CD4-positive, alpha-beta T cell (primary cell): ENCODE measurements at regions not wholly inside any gene's neighbourhood (a gene's known extent, or its start where the extent isn't known, plus 50 kb on each side); places are given as distances from the start of the nearest gene placed in this dataset.

Experiments
- ATAC-seq: fragments of 200-7000 bp; cut with Tn5 transposase; one replicate; pipeline ENCODE4 v1.10.0; 2022; ENCODE audit warnings: mild to moderate bottlenecking; ENCODE audit not compliant: poor library complexity
- CTCF ChIA-PET: fragments of 350-600 bp; sonication (Branson Sonifier 250); formaldehyde crosslinking; loops from one replicate; lab custom pipeline; 2021; ENCODE audit warnings: antibody characterized with exemption, inconsistent platforms; lab: Charles Lee
- POLR2A ChIA-PET: fragments of 350-600 bp; sonication (Branson Sonifier 250); formaldehyde crosslinking; loops from one replicate; lab custom pipeline; 2021; ENCODE audit warnings: antibody characterized with exemption, inconsistent platforms; lab: Charles Lee
- DNase-seq, 14 experiments: peaks; one replicate each; pipeline ENCODE4 v3.0.0-alpha.2; 2013 to 2020; ENCODE audit warnings: mixed read lengths in 2 of 14
- H3K27ac ChIP-seq, 2 donors: one replicate each; pipeline versions ENCODE4 v1.5.1 to v1.7.0; 2013; ENCODE audit warnings: low read length in 2 of 2, low read depth in 1 of 2, mild to moderate bottlenecking in 1 of 2
- H3K27me3 ChIP-seq, 2 experiments: 1 replicate in 1 of 2; 2 replicates in 1 of 2; pipeline versions ENCODE4 v1.6.1 to v1.7.0; 2013; ENCODE audit warnings: low read length in 2 of 2, control low read depth in 1 of 2, mild to moderate bottlenecking in 1 of 2, moderate library complexity in 1 of 2; ENCODE audit not compliant: insufficient read depth in 2 of 2, control insufficient read depth in 1 of 2
- H3K36me3 ChIP-seq: one replicate; pipeline ENCODE4 v1.6.1; 2013; ENCODE audit warnings: low read length, control low read depth; ENCODE audit not compliant: insufficient read depth
- H3K4me1 ChIP-seq: one replicate; pipeline ENCODE4 v1.6.1; 2013; ENCODE audit warnings: low read length, control low read depth; ENCODE audit not compliant: insufficient read depth
- H3K4me3 ChIP-seq: one replicate; pipeline ENCODE4 v1.5.1; 2013; ENCODE audit warnings: mild to moderate bottlenecking, low read length, moderate library complexity
- H3K9me3 ChIP-seq, 2 experiments: 1 replicate in 1 of 2; 2 replicates in 1 of 2; pipeline versions ENCODE4 v1.6.1 to v1.7.0; 2013; ENCODE audit warnings: low read length in 2 of 2, mild to moderate bottlenecking in 2 of 2, control low read depth in 1 of 2, moderate library complexity in 1 of 2; ENCODE audit not compliant: control insufficient read depth in 1 of 2, insufficient read depth in 1 of 2
- H3K27ac Mint-ChIP-seq: one replicate; pipeline ENCODE4 v1.8.0; 2020; ENCODE audit warnings: mixed read lengths
- H3K27me3 Mint-ChIP-seq: one replicate; pipeline ENCODE4 v1.8.0; 2021; ENCODE audit warnings: mixed read lengths
- H3K36me3 Mint-ChIP-seq: one replicate; pipeline ENCODE4 v1.8.0; 2021; ENCODE audit warnings: low read depth, mixed read lengths
- H3K4me1 Mint-ChIP-seq: one replicate; pipeline ENCODE4 v1.8.0; 2021; ENCODE audit warnings: low read depth, mixed read lengths
- H3K4me3 Mint-ChIP-seq: one replicate; pipeline ENCODE4 v1.8.0; 2020; ENCODE audit warnings: mild to moderate bottlenecking, mixed read lengths
- H3K9me3 Mint-ChIP-seq: one replicate; pipeline ENCODE4 v1.8.0; 2020; ENCODE audit warnings: mixed read lengths
- intact Hi-C, 2 experiments: fragments of 100-400 bp; cut with DNase I in 1 of 2; cut with micrococcal nuclease in 1 of 2; formaldehyde crosslinking; loops; one replicate each; pipeline versions ENCODE4 v1.15.1 to v1.9.0; 2023 to 2025; cut with DNase I, micrococcal nuclease
- TF ChIP-seq, protein P1 (sequence below): fragments of 200-600 bp; IDR thresholded peaks from one replicate; pipeline ENCODE4 v1.8.0; 2022; ENCODE audit warnings: antibody characterized with exemption, mild to moderate bottlenecking

DNA sequence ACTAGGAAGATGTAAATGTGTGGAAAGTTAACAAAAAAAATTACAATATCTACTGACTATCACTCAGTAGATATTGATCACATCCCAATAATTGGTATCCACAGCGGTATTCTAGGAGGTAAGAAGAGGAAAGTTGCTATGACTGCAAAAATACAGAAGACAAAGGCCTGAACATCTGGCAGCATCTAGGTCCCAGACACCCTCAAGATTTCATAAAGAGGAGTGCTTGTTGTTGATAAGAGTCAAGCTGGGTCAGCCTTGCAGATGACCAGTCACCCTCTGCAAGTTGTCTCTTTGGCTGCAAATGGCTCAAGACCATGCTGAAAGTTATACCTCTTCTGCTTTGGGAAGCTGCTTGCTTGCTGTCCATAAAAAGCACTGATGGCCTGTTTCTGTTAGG, 179.8 kb upstream of the FOXN2 start:
- no peak overlapping the region for H3K27ac Mint-ChIP-seq
- H3K9me3 Mint-ChIP-seq = no peaks in the 10 kb centered on the region
- CTCF ChIA-PET = no interaction called here
- H3K4me3 Mint-ChIP-seq = no peak overlapping the region
- no peak overlapping the region for H3K27ac ChIP-seq
- no peaks in the 10 kb centered on the region for H3K36me3 Mint-ChIP-seq
- no peaks in the 10 kb centered on the region for H3K27me3 Mint-ChIP-seq
- no peak overlapping the region for H3K4me3 ChIP-seq
- peaks cover 14% of the 10 kb centered on the region for H3K4me1 Mint-ChIP-seq
- H3K36me3 ChIP-seq = no peaks in the 10 kb centered on the region
- DNase-seq = no peak
- POLR2A ChIA-PET = no interaction called here
- TF ChIP-seq, protein P1, sequence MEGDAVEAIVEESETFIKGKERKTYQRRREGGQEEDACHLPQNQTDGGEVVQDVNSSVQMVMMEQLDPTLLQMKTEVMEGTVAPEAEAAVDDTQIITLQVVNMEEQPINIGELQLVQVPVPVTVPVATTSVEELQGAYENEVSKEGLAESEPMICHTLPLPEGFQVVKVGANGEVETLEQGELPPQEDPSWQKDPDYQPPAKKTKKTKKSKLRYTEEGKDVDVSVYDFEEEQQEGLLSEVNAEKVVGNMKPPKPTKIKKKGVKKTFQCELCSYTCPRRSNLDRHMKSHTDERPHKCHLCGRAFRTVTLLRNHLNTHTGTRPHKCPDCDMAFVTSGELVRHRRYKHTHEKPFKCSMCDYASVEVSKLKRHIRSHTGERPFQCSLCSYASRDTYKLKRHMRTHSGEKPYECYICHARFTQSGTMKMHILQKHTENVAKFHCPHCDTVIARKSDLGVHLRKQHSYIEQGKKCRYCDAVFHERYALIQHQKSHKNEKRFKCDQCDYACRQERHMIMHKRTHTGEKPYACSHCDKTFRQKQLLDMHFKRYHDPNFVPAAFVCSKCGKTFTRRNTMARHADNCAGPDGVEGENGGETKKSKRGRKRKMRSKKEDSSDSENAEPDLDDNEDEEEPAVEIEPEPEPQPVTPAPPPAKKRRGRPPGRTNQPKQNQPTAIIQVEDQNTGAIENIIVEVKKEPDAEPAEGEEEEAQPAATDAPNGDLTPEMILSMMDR = no peak
- H3K9me3 ChIP-seq = no peaks in the 10 kb centered on the region
- H3K27me3 ChIP-seq = no peaks in the 10 kb centered on the region
- ATAC-seq = no peak
- intact Hi-C loops = no loop called here
- peaks cover 13% of the 10 kb centered on the region for H3K4me1 ChIP-seq

DNA sequence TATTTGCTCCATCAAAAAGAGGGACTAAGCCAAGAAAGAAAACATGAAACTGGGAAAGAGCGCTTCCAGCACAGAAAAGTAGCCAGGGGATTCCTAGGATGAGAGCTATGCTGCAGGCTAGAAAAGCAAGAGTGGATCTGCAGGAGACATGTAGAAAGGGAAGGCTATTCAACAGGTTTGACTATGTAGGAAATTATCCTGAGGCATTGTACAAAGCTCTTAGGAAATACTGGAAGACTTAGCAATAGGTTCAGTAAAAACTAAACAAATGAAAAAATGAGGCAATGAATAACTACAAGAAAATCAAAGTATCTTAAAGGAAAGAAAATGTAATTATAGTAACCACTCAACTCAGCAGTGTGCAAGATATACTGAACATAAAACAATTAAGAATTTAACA, 178.7 kb upstream of the FOXN2 start:
- Mint-ChIP-seq H3K36me3 (no peaks in the 10 kb centered on the region), H3K27ac (no peak overlapping the region), H3K9me3 (no peaks in the 10 kb centered on the region), H3K4me3 (no peak overlapping the region), H3K4me1 (peaks cover 12% of the 10 kb centered on the region), H3K27me3 (no peaks in the 10 kb centered on the region)
- POLR2A ChIA-PET = no interaction called here
- Histone ChIP-seq H3K27me3 (no peaks in the 10 kb centered on the region), H3K4me1 (peaks cover 12% of the 10 kb centered on the region), H3K9me3 (no peaks in the 10 kb centered on the region), H3K36me3 (no peaks in the 10 kb centered on the region), H3K27ac (no peak overlapping the region), H3K4me3 (no peak overlapping the region)
- CTCF ChIA-PET = no interaction called here
- DNase-seq = no peak
- TF ChIP-seq, protein P1 = no peak
- intact Hi-C loops = no loop called here
- ATAC-seq = no peak

DNA sequence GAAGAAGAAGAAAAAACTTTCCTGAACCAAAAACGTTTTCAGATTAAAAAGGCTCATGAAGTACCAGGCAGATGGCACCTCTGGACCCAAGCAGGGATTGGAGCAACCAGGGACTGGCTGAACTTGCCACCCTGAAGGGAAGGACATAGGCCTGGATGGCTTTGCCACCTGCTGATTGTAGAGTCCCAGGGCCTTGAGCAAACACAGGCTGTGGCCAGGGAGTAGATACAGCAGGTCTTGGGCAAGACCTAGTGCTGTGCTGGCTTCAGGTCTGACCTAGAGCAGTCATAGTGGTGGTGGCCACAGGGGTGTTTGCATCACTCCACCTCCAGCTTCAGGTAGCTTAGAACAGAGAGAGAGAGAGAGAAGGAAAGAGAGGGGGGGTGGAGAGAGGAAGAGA, 176.7 kb upstream of the FOXN2 start:
- Mint-ChIP-seq H3K36me3 (no peaks in the 10 kb centered on the region), H3K27me3 (no peaks in the 10 kb centered on the region), H3K4me3 (no peak overlapping the region), H3K9me3 (no peaks in the 10 kb centered on the region), H3K4me1 (no peaks in the 10 kb centered on the region), H3K27ac (no peak overlapping the region)
- no peaks in the 10 kb centered on the region for H3K36me3 ChIP-seq
- H3K27me3 ChIP-seq = no peaks in the 10 kb centered on the region
- H3K27ac ChIP-seq = no peak overlapping the region
- no peaks in the 10 kb centered on the region for H3K9me3 ChIP-seq
- intact Hi-C loops = no loop called here
- TF ChIP-seq, protein P1 = no peak
- H3K4me3 ChIP-seq = no peak overlapping the region
- CTCF ChIA-PET = no interaction called here
- no peaks in the 10 kb centered on the region for H3K4me1 ChIP-seq
- POLR2A ChIA-PET = no interaction called here
- no peak for ATAC-seq
- DNase-seq = no peak
